ENCODE measurements at regions not wholly inside any gene's neighbourhood (a gene's known extent, or its start where the extent isn't known, plus 50 kb on each side); places are given as distances from the start of the nearest gene placed in this dataset.

DNA sequence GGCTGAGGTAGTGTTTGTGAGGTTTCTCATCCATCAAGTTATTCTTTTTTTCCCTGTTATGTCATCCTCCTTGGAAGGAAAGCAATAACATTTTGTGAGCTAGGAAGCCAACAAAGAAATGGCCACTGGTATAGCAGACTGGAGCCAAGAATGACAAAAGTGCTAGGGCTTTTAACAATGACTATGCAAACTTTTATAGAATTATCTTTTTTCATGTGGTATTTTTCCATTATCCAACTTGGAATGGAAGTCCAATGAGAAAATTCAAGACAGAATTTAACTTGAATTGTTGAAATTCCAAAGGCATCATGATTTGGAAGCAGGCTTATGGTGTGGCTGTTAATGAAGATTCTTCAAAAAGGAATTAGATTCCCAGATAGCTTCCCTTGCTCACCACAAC, 216.4 kb upstream of the PDGFD start:
- no peak for DNase-seq (ENCODE audit: low read depth)
- no peak overlapping the region for H3K4me3 ChIP-seq (ENCODE audit: low read depth, low read length)
- TF ChIP-seq, protein P1, sequence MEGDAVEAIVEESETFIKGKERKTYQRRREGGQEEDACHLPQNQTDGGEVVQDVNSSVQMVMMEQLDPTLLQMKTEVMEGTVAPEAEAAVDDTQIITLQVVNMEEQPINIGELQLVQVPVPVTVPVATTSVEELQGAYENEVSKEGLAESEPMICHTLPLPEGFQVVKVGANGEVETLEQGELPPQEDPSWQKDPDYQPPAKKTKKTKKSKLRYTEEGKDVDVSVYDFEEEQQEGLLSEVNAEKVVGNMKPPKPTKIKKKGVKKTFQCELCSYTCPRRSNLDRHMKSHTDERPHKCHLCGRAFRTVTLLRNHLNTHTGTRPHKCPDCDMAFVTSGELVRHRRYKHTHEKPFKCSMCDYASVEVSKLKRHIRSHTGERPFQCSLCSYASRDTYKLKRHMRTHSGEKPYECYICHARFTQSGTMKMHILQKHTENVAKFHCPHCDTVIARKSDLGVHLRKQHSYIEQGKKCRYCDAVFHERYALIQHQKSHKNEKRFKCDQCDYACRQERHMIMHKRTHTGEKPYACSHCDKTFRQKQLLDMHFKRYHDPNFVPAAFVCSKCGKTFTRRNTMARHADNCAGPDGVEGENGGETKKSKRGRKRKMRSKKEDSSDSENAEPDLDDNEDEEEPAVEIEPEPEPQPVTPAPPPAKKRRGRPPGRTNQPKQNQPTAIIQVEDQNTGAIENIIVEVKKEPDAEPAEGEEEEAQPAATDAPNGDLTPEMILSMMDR (IDR thresholded peaks at IDR 0.05; ENCODE audit: insufficient read depth, low read depth, low read length), result no peak

DNA sequence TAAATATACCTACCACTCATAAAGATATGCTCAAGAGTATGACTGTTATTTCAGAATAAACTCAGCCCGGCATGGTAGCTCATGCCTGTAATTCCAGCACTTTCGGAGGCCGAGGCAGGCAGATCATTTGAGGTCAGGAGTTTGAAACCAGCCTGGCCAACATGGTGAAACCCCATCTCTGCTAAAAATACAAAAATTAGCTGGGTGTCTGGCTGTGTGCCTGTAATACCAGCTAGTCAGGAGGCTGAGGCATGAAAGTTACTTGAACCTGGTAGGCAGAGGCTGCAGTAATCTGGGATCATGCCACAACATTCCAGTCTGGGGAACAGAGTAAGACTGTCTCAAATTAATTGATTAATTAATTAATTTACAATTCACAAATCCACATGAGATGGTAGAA, 208.2 kb upstream of the PDGFD start:
- no peak overlapping the region for H3K4me3 ChIP-seq (ENCODE audit: low read depth, low read length)
- TF ChIP-seq, protein P1 (IDR thresholded peaks at IDR 0.05; ENCODE audit: insufficient read depth, low read depth, low read length), result no peak
- DNase-seq (ENCODE audit: low read depth), result no peak

DNA sequence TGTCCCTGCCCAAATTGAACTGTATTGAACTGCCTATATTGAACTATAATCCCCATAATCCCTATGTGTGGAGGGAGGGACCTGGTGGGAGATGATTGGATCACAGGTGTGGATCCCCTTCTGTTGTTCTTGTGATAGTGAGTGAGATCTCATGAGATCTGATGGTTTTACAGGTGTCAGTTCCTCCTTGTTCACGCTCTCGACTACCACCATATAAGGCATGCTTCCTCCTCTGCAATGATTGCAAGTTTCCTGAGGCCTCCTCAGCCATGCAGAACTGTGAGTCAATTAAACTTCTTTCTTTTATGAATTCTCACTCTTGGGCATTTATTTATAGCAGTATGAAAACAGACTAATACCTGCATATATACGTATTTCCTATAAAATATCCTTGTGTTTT, 206.5 kb upstream of the PDGFD start:
- TF ChIP-seq, protein P1 (IDR thresholded peaks at IDR 0.05; ENCODE audit: insufficient read depth, low read depth, low read length), result no peak
- no peak for DNase-seq (ENCODE audit: low read depth)
- no peak overlapping the region for H3K4me3 ChIP-seq (ENCODE audit: low read depth, low read length)

DNA sequence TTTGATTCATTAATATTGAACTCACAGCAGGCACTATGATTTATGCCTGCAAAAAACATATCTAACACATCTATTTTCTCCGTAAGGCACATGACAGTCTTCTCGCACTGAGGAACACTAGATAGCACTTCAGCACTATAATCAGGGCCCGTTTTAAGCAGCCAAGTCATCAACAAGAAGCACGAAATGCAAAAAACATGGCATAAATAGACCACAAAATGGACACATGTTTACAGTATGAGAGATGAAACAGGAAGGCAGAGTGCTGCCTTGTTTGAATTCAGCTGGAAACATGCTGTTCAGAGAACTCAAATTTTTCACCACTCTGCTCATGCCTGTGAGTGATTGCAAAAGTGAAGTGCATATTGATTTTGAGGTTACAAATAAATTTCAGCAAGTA, 205.8 kb upstream of the PDGFD start:
- TF ChIP-seq, protein P1 (IDR thresholded peaks at IDR 0.05; ENCODE audit: insufficient read depth, low read depth, low read length), result no peak
- H3K4me3 ChIP-seq (ENCODE audit: low read depth, low read length), result no peak overlapping the region
- DNase-seq (ENCODE audit: low read depth), result no peak

DNA sequence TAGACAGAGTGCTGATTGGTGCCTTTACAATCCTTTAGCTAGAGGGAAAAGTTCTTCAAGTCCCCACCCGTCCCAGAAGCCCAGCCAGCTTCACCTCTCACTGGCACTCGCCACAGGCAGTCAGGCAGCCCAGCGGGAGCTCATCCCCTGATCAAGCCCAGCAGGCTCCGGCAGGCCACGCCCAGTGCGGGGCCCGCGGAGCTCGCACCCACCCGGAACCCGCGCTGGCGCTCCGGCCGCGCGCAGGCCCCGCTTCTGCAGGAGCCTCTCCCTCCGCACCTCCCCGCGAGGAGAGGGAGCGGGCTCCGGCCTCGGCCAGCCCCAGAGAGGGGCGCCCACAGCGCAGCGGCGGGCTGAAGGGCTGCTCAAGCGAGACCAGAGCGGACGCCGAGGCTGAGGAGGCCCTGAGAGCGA, 202.4 kb upstream of the PDGFD start:
- DNase-seq (ENCODE audit: low read depth), result no peak
- H3K4me3 ChIP-seq (ENCODE audit: low read depth, low read length), result no peak overlapping the region
- TF ChIP-seq, protein P1 (IDR thresholded peaks at IDR 0.05; ENCODE audit: insufficient read depth, low read depth, low read length), result no peak

DNA sequence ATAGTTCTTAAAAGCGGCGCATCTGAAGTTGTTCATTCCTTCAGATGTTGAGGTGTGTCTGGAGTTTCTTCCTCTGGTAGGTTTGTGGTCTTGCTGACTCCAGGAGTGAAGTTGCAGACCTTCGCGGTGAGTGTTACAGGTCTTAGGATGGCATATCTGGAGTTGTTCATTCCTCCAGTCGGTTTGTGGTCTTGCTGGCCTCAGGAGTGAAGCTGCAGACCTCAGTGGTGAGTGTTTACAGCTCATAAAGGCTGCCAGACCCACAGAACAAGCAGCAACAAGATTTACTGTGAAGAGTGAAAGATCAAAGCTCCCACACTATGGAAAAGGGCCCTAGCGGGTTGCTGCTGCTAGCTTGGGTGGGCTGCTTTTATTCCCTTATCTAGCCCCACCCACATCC, 201.7 kb upstream of the PDGFD start:
- no peak overlapping the region for H3K4me3 ChIP-seq (ENCODE audit: low read depth, low read length)
- DNase-seq (ENCODE audit: low read depth), result no peak
- TF ChIP-seq, protein P1 (IDR thresholded peaks at IDR 0.05; ENCODE audit: insufficient read depth, low read depth, low read length), result no peak

DNA sequence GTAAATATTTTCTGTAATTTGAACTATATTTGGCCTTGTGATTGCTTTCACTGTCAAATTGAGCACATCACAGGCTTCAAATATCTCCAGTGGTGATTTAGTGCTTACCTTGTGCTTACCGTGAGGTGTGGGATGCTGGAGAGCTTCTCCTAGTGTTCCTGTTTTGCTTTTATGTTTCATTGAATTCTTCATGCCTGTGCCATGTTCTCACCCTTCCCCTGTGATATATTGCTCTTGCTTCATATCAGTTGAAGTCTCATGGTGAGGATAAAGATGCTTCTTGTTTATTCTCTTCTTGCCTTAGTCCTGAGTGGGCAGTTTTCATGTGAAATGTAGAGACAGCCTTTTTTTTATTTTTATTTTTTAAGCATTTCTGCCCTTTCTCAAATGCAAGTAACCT, 198.0 kb upstream of the PDGFD start:
- H3K4me3 ChIP-seq (ENCODE audit: low read depth, low read length), result no peak overlapping the region
- DNase-seq (ENCODE audit: low read depth), result no peak
- TF ChIP-seq, protein P1 (IDR thresholded peaks at IDR 0.05; ENCODE audit: insufficient read depth, low read depth, low read length), result no peak

All from fibroblast of villous mesenchyme (primary cell).